CD4-positive, alpha-beta T cell treated with Interleukin-15 for 4 hours (primary cell): ENCODE measurements at regions not wholly inside any gene's neighbourhood (a gene's known extent, or its start where the extent isn't known, plus 50 kb on each side); places are given as distances from the start of the nearest gene placed in this dataset.

Source experiments
- DNase-seq: peaks from one replicate; pipeline ENCODE4 v3.0.0-alpha.2; 2020; ENCODE audit warnings: low spot score

DNA sequence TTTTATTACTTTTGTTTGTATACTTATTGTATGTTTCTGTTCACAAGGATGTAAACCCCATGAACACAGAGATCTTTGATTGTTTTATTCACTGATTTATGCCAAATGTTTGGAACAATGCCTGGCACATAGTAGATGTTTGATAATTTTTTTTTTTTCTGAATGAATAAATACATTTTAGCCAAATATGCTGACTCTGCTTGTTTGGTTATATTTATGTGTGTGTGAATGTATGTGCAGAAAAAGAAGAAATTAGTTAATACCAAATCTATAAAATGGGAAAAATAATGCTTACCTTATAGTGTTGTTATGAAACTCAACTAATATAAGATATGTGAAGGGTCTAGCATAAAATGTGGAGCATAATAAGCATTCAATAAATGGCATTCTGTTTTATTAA, 203.9 kb downstream of the MDFIC start:
- no peak for DNase-seq

DNA sequence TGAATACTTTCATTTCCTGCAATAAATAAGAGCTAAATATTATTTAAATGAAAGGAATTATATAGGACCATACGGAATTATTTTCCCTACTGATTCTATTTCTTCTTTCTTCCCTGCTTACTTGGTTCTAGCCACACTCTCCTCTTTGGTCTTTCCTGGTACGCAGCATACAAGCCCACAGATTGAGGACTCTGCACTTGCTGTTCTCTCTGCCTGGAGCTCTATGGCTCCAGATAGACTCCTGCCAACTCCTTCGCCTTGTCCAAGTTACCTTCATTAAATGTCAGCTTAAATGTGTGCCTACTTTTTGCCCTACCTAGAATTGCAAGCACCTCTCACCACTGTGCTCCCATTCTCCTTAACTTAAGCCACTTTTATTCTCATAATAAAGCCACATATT, 203.4 kb downstream of the MDFIC start:
- DNase-seq: no peak

DNA sequence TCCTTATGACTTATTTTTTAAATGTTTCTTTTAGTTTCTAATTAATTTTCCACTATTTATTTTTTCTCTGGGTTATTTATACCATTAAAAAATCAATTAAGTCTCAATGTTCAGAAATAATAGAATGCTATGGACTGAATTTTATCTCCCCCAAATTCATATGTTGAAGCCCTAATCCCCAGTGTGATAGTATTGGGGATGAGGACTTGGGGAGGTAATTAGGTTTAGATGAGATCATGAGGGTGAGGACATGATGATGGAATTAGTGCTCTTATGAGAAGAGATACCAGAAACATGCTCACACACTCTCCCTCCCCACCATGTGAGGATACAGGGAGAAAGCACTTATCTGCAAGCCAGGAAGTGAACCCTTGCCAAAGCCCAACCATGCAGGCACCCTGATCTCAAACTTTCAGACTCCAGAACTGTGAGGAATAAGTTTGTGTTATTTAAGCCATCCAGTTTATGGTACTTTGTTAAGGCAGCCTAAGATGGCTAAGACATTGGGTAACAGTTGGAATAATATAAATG, 202.6 kb downstream of the MDFIC start:
- DNase-seq: no peak

DNA sequence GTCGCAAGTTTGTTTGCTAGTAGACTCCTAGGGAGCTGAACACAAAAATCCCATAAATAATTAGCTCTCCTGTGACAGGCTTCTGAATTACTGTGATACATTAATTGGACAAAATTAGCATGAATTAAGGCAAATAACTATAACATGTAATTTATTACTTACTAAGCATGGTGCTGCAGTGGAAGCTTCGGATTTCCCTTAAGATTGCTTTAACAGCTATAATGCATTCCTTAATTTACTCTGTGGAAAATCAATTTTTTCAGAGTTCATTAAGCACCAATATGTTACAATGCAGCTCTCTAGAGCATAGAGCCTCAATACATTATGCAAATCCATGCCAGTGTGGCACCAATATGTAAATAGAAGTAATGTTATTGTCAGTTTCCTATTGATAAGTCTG, 201.5 kb downstream of the MDFIC start:
- DNase-seq: no peak

DNA sequence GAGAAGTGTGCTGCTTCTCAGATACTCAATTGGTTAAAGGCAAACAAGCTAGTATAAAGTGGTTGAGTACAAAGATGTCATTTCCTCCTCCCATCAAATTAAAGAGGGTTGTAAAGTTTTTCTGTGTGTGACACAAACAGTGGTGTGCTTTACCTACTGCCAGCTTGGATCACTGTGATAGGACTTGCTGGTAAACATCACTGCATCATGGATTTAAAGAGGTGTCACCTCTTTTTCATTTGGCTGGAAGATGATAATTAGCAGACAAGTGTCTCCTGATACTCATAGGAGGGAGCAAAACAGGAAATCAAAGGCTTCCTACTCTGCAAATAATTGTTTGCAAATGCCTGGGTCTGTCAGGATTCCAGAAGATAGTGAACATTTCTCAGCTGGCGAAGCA, 200.5 kb downstream of the MDFIC start:
- no peak for DNase-seq

DNA sequence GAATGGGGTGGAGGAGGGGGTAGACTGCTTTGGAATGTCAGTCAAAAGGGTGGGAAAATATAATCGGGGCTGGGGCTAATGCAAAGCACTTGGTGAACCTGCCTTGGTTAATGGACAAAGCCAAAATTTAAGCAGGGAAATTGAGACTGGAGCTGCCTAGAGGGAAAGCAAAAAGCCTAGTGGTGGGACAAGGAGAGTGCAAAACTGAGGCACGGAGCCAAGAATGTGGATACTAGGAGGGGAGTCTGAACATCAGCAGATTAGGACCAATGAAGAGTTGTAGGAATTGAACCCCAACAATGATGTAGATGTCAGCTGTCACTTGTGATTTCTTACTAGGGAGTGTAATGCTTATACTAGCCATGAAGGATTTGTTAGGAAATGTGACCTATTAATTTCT, 195.9 kb downstream of the MDFIC start:
- no peak for DNase-seq

DNA sequence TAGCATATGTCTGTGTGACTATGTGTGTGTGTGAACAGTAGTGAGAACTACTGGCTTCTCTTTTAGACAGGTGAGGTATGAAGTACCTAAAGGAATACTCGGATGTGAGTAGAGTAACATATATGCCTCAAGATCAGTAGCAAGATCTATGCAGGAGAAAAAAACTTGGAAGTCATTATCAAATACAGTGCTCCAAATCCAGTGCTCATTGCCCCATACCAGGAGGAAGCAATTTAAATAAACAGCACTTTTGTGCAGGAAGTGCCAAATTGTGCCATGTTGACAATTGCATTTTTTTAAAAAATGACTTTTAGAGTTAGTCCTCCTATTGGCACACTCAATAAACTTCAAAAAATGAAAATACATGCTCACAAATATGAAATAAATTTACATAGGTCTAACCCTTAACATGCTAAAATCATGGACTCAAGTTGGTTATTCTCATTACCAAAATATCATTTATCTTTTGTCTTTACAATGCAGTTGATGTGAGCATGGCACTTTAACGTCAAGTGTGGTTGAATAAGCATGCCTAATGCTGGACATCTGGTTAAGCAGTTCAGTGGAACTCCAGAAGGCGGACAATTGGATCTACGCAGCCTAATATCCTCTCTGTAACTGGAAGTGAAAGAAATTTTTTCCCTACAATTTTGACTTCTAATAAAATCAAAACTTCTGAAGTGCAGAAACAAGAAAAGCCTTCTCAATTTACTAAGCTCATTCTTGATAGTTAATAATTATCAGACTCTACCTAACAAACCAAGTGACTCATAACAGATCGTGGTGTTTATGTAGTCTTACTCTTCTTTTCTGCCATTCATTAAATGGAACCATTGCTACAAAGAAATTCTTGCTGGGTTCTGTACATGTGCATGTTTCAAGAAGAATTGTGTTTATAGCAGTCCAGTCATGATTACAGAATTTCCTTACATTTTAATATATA, 195.2 kb downstream of the MDFIC start:
- no peak for DNase-seq

DNA sequence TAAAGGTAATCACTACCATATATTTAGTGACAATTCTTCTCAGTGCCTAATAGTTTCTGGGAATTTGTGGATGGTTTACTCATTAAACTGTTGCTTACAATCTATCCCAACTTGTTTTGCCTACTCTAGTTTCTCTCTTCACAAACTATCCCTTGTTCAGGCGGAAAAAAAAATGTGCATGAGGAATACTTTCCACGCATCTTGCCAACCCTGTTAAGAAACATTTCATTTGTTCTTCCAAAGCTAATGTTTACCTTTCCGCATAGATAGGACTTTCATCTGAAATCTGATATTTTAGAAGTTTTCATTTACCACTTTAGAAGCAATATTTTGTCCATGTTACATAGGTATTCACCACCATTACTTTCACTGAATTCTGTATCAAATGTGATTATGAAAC, 191.9 kb downstream of the MDFIC start:
- DNase-seq: no peak

DNA sequence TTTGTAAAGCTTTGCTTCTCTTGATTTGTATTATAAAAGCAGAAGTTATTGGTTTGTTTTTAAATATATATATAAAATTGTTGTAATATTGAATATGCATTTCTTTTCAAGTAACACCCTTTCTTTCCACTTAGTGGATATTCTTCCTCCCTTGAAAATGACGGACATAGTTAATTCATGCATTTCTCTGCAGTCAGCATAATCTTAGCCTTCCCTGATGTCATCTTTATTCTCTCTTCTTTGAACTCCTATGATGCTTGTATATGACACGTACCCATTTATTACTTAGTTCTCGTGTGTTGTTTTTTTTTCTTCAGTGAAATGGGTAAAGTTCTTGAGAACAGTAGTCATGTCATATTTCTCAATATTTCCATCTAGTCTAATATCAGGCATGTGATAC, 191.2 kb downstream of the MDFIC start:
- no peak for DNase-seq

DNA sequence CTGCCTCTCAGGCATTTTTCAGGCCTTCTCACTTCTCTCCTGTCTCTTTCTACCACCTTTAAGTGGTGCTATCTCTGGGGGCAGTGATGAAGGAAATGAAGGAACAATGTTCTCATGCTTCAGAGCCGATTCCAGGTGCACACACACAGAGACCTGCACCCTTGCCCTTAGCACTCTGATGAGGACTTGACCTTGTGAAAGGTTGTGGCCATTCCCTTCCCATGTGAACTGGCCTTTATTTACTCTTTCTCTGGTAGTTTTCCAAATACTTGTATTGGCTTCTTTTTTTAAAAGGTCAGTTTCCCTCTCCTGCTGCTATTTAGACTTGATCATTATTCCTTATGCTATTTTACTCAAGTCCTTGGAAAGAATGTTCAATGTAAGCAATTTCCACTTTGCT, 188.6 kb downstream of the MDFIC start:
- DNase-seq: no peak

DNA sequence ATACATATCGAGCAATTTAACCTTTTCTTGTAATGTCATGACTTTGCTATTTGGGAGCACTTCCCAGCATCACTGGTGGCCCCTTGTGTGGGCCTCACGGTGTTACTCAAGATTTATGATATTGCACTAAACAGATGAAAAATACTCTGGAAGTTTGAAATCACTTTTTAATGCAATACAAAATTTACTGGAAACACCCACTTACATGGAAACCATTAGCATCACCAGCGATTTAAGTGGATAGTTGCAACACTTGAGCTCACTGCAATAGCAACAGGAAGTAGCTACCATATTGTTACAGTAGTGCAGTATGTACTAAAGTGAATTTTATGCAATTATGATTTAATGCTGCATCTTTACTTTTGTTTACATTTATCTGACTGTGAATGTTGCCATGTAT, 184.4 kb downstream of the MDFIC start:
- no peak for DNase-seq

DNA sequence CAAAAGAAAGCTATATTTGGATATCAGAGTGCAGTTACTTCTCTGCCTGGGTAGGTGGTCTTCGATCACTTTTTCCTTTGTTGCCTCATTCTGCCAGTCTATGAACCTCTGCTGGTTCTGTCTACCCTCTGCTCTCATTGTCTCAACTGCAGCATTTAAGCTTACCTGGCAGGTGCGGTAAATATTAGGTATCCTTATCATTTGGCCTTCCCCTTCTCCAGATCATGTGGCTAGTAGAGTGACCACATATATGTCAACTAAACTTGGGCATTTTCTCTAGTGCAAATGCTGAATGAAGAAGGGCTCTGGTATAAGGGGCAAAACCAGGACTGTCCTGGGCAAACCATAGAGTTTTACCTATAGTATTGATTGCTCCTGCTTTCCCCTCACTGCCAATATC, 180.8 kb downstream of the MDFIC start:
- DNase-seq: no peak

DNA sequence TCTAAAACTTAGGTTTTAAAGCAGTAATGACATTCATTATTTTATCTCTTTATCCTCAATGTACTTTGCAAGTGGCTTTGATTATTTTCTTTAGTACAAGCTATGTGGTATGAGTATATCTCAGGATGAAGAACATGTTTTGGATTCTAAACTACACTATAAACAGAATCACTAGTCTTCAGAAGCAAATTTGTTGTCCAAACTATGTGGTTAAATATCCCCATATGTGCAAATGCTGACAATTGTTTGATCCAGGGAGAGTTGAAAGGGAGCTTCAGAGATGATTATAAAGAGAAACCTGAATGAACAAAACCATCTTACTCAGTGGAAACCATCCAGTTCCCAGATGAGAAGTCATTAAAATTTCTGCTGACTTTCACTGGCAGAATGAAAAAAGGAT, 179.3 kb downstream of the MDFIC start:
- no peak for DNase-seq

DNA sequence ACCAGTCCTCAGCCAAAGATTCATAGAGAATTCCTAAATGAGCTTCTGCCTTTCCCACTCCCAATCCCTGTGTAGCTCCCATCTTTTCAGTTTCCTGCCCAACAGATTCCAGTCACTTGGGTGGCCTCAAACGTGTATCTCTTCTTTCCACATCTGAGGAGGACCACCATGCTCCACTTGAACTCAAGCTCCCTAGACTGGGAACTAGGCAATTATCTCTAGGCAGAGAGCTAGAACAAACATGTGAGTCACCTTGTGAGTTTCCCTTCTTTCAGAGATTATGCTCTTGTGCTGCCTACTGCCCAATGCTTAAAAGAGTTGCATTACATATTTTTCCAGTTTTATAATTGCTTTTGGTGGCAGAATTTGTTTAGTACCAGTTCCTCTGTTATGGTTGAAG, 178.0 kb downstream of the MDFIC start:
- no peak for DNase-seq

DNA sequence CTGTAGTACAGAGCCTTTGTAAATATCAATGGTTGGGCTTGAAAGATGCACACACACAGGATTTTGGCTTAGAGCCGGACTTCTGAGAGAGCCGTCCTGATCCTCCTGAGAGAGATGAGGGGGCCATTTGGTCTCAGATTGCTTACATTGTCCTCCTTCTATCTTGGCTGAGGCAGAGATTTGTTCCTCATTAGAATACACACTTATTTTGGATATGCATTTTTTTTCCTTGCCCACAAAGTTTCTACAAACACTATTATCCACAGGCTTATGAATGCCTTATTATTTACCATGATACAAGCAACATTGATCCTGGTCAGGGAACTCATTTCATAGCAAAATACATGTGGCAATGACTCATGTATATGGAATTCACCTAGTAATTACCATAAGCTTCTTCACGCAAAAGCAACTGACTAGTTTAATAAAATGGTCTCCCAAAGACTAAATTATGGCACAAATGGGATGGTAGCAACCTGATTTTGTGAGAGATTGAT, 175.3 kb downstream of the MDFIC start:
- no peak for DNase-seq

DNA sequence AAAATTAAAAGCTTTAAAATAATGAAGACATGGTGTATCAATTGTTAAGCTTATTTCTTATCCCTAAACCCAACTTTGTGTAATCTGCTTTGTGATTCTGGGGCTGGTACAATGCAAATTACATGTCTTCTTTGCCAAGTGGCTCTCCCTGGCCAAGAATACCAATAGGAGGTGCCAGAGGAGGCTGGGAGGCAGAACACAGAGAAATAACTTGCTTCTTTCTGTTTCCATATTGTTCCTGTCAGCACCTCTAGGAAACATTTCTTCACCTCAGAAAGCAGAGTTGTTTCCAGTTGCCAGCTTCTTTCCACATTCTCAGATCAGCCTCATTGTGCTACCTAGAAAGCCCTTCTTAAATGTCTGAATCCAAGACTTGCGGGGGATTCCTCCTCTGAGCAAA, 174.4 kb downstream of the MDFIC start:
- no peak for DNase-seq

DNA sequence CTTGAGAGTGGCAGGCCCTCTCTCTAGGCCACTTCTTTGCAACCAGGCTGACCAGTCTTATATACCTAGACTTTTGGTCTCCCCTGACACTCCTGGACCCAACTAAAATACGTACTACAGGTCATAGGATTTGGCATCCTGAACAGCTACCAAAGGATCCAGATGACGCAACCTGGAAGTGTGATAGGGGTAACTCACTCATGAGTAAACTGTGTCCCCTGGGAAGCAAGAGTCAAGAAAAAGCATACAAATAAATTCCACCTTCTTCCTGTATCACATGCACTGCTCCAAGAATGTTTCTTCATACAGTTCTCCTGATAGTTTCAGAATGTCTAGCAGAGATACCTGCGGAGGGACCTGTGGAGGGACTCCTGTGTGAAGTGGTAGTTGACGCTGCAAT, 172.3 kb downstream of the MDFIC start:
- DNase-seq: no peak

DNA sequence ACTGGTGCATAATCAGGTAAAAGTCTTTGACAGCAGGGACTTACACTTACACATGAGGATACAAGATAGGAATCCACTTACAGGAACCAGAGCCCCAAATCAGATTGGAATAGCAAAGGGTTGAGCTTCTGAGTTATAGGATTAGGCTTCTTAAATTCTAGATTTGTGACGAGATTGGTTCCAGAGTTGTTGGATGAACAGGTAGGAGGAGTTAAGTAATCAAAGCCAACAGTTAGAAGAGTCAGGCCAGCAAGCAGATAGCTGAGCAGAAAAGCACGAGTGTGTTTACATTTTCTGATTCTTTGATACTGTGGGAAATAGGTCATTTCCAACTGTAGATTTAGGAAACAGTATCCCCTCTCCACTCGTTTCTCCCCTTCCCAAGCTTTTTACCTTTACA, 167.0 kb downstream of the MDFIC start:
- DNase-seq: no peak

DNA sequence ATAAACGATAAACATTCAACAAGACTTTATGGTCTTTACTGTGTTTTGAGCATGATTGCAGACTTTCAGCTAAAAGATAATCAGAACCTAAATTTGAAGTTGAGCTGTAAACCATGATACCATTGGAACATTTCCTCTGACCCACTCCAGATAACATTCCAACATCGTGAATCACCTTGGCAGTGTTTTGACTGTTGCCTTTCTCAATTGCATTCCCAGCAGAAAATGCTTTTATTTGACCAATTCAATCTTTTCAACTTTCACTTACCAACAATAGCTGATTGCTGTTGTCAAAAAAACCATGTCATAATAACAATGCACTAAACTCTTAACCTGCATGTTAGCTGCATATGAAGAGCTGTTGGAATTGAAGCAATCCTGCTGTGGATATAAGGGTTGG, 165.5 kb downstream of the MDFIC start:
- no peak for DNase-seq

DNA sequence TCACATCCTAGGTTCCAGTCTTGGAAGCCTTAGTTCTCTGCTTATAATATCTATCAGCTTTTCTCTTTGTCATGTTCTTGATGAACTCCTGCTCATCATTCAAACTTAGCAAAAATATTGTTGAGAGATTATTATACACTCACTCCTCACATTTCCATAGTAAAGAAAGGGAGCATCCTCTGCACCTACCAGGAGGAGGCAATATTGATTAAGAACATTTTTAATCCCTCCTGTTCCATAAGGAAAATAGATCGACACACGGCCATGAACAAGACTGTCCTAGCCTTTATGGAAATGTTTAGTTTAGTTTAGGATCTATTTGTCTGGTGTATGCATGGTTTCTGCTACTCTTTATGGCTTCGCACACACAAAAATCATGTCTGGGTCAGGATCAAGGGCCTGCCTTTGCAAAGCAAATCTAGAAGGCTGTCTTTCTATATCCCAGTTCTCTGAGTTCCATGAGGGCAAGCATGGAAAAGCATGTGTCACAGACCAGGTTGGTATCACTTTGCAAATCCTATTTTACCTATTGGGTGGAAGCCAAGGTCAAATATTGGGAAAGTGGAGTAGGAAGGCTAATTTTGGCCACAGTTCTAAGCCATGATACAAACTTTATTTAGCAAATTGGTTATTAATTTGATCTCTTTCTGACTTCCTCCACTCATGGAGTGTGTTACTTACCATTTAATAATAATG, 164.4 kb downstream of the MDFIC start:
- DNase-seq: no peak

DNA sequence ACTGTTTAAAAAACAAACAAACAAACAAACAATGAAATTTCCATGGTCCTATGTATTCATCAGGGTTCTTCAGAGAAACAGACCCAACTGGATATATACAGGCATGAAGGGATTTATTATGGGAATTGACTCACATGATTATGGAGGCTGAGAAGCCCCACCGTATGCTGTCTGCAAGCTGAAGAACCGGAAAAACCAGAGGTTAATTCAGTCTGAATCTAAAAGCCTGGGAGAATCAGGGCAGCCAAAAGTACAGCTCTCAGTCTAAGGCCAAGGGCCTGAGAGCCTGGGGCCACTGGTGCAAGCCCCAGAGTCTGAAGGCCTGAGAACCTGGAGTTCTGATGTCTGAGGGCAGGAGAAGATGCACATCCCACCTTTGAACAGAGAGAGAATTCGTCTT, 163.5 kb downstream of the MDFIC start:
- no peak for DNase-seq

DNA sequence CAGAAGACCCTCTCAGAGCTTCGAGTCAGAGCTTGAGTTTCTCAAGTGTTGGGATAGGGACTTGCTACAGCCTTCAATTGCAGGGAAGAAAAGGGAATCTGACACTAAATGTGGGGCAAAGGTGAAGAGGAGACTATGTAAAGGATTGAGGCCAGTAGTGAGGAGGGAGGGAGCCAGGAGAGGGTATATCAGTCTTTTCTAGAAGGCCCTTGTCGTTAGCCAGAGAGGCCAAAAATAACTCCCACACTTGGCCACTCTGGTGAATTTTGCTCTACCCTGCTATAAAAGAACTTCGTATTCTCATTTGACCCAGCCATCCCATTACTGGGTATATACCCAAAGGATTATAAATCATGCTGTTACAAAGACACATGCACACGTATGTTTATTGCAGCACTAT, 162.0 kb downstream of the MDFIC start:
- no peak for DNase-seq

DNA sequence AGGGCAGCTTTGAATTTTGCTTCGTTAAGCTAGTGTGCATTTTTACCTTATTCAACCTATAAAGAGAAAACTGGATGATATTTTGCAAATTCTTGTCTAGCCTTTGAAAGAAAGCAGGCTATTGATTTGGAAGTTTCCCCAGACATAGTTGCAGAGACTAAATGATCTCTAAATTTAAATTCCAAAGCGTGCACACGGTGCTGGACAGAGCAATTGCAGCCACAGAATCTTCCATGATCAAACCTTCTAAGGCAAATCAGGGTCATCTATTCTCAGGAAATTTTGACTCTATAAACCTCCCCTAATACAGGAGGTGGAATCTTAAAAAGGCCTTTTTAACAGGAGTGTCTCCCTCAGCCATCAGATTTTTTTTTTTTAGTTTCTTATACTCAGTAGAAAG, 159.9 kb downstream of the MDFIC start:
- no peak for DNase-seq
